SK-N-SH treated with all-trans-retinoic acid at 6 μM for 48 hours (cell line): ENCODE measurements at regions not wholly inside any gene's neighbourhood (a gene's known extent, or its start where the extent isn't known, plus 50 kb on each side); places are given as distances from the start of the nearest gene placed in this dataset.

Experiments used
- ATAC-seq: fragments of 200-7000 bp; cut with Tn5 transposase; 3 replicates; pipeline ENCODE4 v1.9.1; 2020; ENCODE audit warnings: mild to moderate bottlenecking, moderate library complexity
- ARNTL ChIP-seq: fragments of 450-650 bp; formaldehyde crosslinking; IDR thresholded peaks from 2 replicates; pipeline ENCODE4 v1.5.0; 2020; ENCODE audit warnings: low read depth, mild to moderate bottlenecking, moderate library complexity, borderline replicate concordance
- BACH2 ChIP-seq: fragments of 250-450 bp; sonication (Bioruptor Pico); IDR thresholded peaks from 2 replicates; pipeline ENCODE4 v1.9.0; 2021; ENCODE audit warnings: mild to moderate bottlenecking, borderline replicate concordance
- CSDC2 ChIP-seq: fragments of 250-450 bp; sonication (Bioruptor Pico); IDR thresholded peaks from 2 replicates; pipeline ENCODE4 v1.5.0; 2020; ENCODE audit warnings: mild to moderate bottlenecking, moderate library complexity
- CSRNP3 ChIP-seq: fragments of 250-450 bp; sonication (Bioruptor Pico); IDR thresholded peaks from 2 replicates; pipeline ENCODE4 v1.5.1; 2021; ENCODE audit warnings: mild to moderate bottlenecking, moderate library complexity
- ESRRG ChIP-seq: fragments of 250-450 bp; sonication (Bioruptor Pico); IDR thresholded peaks from 2 replicates; pipeline ENCODE4 v1.6.1; 2021; ENCODE audit warnings: mild to moderate bottlenecking
- GLIS3 ChIP-seq: fragments of 250-450 bp; sonication (Bioruptor Pico); IDR thresholded peaks from 2 replicates; pipeline ENCODE4 v1.5.0; 2020; ENCODE audit warnings: mild to moderate bottlenecking, moderate library complexity
- ISL1 ChIP-seq: fragments of 250-450 bp; sonication (Bioruptor Pico); IDR thresholded peaks from 2 replicates; pipeline ENCODE4 v2.1.2; 2022; ENCODE audit warnings: mild to moderate bottlenecking, moderate library complexity
- OSR1 ChIP-seq: fragments of 250-450 bp; sonication (Bioruptor Pico); IDR thresholded peaks from 2 replicates; pipeline ENCODE4 v1.8.0; 2022; ENCODE audit warnings: moderate library complexity, mild to moderate bottlenecking, inconsistent platforms
- RARB ChIP-seq: fragments of 250-450 bp; sonication (Bioruptor Pico); IDR thresholded peaks from 2 replicates; pipeline ENCODE4 v1.8.0; 2021; ENCODE audit warnings: mild to moderate bottlenecking, moderate library complexity
- SNAI2 ChIP-seq: fragments of 250-450 bp; sonication (Bioruptor Pico); IDR thresholded peaks from 2 replicates; pipeline ENCODE4 v1.5.0; 2020; ENCODE audit warnings: mild to moderate bottlenecking, moderate library complexity
- TCF4 ChIP-seq: fragments of 250-450 bp; sonication (Bioruptor Pico); IDR thresholded peaks from 2 replicates; pipeline ENCODE4 v1.8.0; 2021; ENCODE audit warnings: mild to moderate bottlenecking, moderate library complexity, borderline replicate concordance
- TOX ChIP-seq: fragments of 250-450 bp; sonication (Bioruptor Pico); IDR thresholded peaks from 2 replicates; pipeline ENCODE4 v1.8.0; 2021; ENCODE audit warnings: mild to moderate bottlenecking, moderate library complexity, borderline replicate concordance
- TSHZ2 ChIP-seq: fragments of 250-450 bp; sonication (Bioruptor Pico); IDR thresholded peaks from 2 replicates; pipeline ENCODE4 v1.5.0; 2020; ENCODE audit warnings: mild to moderate bottlenecking, moderate library complexity
- ZFP3 ChIP-seq: fragments of 250-450 bp; sonication (Bioruptor Pico); IDR thresholded peaks from 2 replicates; pipeline ENCODE4 v1.5.0; 2020; ENCODE audit warnings: mild to moderate bottlenecking, moderate library complexity
- ZFP30 ChIP-seq: fragments of 450-650 bp; formaldehyde crosslinking; IDR thresholded peaks from 2 replicates; pipeline ENCODE4 v1.5.0; 2022; ENCODE audit warnings: mild to moderate bottlenecking, moderate library complexity
- ZNF565 ChIP-seq: fragments of 450-650 bp; formaldehyde crosslinking; conservative IDR thresholded peaks from 2 replicates; pipeline ENCODE4 v1.5.0; 2020; ENCODE audit warnings: low read depth, mild to moderate bottlenecking, moderate library complexity
- ZNF70 ChIP-seq: fragments of 450-650 bp; formaldehyde crosslinking; IDR thresholded peaks from 2 replicates; pipeline ENCODE4 v1.5.0; 2020; ENCODE audit warnings: mild to moderate bottlenecking, moderate library complexity
- ZNF8 ChIP-seq: fragments of 450-650 bp; formaldehyde crosslinking; IDR thresholded peaks from 2 replicates; pipeline ENCODE4 v1.5.0; 2020; ENCODE audit warnings: mild to moderate bottlenecking, moderate library complexity
- TF ChIP-seq, protein P1 (sequence below): fragments of 250-450 bp; sonication (Bioruptor Pico); IDR thresholded peaks from 2 replicates; pipeline ENCODE4 v1.8.0; 2020; ENCODE audit warnings: mild to moderate bottlenecking, moderate library complexity, borderline replicate concordance
- TF ChIP-seq, protein P2 (sequence below): fragments of 250-450 bp; sonication (Bioruptor Pico); IDR thresholded peaks from 2 replicates; pipeline ENCODE4 v1.8.0; 2021; ENCODE audit warnings: low read depth, mild to moderate bottlenecking, moderate library complexity, borderline replicate concordance
- TF ChIP-seq, protein P3 (sequence below): fragments of 250-450 bp; sonication (Bioruptor Pico); IDR thresholded peaks from 2 replicates; pipeline ENCODE4 v1.5.1; 2020; ENCODE audit warnings: low read depth, mild to moderate bottlenecking, moderate library complexity

DNA sequence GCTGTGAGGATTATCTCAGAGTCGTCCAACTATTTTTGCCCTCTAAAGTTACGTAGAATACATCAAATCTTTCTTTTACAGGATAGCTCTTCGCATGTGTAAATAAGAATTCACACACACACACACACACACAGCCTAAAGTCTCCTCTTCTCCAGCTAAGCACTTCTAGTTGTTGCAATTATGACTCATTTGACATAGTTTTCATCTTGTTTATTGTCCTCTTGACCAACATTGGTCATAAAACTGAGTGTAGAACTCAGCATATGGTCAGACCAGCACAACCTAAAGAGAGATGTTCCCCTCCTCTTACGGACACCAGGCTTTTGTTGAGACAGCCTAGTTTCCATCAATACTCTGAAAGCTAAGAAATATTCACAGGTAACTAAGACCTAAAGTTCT is 234.2 kb downstream of the BLID start (continued):
- TF ChIP-seq, protein P1, sequence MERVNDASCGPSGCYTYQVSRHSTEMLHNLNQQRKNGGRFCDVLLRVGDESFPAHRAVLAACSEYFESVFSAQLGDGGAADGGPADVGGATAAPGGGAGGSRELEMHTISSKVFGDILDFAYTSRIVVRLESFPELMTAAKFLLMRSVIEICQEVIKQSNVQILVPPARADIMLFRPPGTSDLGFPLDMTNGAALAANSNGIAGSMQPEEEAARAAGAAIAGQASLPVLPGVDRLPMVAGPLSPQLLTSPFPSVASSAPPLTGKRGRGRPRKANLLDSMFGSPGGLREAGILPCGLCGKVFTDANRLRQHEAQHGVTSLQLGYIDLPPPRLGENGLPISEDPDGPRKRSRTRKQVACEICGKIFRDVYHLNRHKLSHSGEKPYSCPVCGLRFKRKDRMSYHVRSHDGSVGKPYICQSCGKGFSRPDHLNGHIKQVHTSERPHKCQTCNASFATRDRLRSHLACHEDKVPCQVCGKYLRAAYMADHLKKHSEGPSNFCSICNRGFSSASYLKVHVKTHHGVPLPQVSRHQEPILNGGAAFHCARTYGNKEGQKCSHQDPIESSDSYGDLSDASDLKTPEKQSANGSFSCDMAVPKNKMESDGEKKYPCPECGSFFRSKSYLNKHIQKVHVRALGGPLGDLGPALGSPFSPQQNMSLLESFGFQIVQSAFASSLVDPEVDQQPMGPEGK: no peak
- no peak for TF ChIP-seq ISL1

DNA sequence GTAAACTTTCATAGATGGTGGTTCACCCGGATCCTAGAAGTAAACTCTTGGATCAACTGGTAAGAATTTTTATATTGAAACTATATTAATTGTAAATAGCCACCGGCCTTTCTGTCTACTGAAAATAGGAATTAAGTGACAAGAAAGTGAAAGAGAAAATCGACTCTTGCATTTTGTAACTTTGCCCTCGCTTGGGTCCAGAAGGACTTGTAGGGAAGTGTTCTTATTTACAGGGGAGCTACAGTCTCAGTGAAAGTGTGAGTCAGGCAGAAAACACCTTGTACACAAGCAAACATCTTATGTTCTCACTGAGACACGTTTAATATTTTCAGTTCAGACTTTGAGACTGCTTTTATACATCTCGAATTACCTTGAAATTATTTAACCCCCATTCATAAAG is 238.9 kb downstream of the BLID start:
- no peak for ATAC-seq
- TF ChIP-seq ZFP3 (CRISPR knock-in tag) (no peak), CSRNP3 (CRISPR knock-in tag) (no peak), OSR1 (CRISPR knock-in tag) (no peak), TOX (no peak), ZNF565 (no peak), TSHZ2 (CRISPR knock-in tag) (no peak), ISL1 (no peak), CSDC2 (CRISPR knock-in tag) (no peak), ZNF8 (no peak), GLIS3 (CRISPR knock-in tag) (no peak), BACH2 (CRISPR knock-in tag) (no peak), RARB (CRISPR knock-in tag) (no peak), ARNTL (CRISPR knock-in tag) (no peak), TCF4 (CRISPR knock-in tag) (no peak)
- TF ChIP-seq, protein P2, sequence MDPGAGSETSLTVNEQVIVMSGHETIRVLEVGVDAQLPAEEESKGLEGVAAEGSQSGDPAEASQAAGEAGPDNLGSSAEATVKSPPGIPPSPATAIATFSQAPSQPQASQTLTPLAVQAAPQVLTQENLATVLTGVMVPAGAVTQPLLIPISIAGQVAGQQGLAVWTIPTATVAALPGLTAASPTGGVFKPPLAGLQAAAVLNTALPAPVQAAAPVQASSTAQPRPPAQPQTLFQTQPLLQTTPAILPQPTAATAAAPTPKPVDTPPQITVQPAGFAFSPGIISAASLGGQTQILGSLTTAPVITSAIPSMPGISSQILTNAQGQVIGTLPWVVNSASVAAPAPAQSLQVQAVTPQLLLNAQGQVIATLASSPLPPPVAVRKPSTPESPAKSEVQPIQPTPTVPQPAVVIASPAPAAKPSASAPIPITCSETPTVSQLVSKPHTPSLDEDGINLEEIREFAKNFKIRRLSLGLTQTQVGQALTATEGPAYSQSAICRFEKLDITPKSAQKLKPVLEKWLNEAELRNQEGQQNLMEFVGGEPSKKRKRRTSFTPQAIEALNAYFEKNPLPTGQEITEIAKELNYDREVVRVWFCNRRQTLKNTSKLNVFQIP: no peak
- TF ChIP-seq, protein P1: no peak

DNA sequence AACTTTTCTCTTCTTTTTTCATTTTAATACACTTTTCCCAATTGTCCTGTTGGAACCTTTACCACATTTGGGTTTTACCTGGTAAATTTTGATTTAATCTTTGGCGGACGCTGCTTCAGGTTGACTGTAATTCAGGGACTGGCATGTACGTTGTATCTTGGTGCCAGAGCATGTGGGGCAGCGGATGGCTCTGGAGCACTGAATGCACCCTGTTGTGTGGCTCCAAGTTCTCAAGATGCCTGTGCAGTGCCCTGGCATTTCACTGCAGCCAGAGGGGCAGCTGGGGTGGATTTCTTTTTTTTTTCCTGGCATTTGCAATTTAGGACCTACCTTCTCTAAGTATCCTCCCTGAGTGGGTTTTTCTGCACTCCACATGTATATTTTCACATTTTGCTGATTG is 242.2 kb downstream of the BLID start:
- ATAC-seq: no peak
- no peak for TF ChIP-seq GLIS3 (CRISPR knock-in tag)
- no peak for TF ChIP-seq ZNF70 (CRISPR knock-in tag)
- TF ChIP-seq, protein P2: no peak
- no peak for TF ChIP-seq SNAI2
- TF ChIP-seq CSRNP3 (CRISPR knock-in tag): no peak
- no peak for TF ChIP-seq TOX
- no peak for TF ChIP-seq TCF4 (CRISPR knock-in tag)
- TF ChIP-seq, protein P3, sequence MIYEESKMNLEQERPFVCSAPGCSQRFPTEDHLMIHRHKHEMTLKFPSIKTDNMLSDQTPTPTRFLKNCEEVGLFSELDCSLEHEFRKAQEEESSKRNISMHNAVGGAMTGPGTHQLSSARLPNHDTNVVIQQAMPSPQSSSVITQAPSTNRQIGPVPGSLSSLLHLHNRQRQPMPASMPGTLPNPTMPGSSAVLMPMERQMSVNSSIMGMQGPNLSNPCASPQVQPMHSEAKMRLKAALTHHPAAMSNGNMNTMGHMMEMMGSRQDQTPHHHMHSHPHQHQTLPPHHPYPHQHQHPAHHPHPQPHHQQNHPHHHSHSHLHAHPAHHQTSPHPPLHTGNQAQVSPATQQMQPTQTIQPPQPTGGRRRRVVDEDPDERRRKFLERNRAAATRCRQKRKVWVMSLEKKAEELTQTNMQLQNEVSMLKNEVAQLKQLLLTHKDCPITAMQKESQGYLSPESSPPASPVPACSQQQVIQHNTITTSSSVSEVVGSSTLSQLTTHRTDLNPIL (CRISPR knock-in tag): no peak
- no peak for TF ChIP-seq BACH2 (CRISPR knock-in tag)
- TF ChIP-seq, protein P1: no peak
- TF ChIP-seq ZFP3 (CRISPR knock-in tag): no peak
- no peak for TF ChIP-seq CSDC2 (CRISPR knock-in tag)
- no peak for TF ChIP-seq ZFP30
- no peak for TF ChIP-seq ZNF8
- TF ChIP-seq ESRRG: no peak
- TF ChIP-seq ISL1: no peak
- TF ChIP-seq ZNF565: no peak
- no peak for TF ChIP-seq ARNTL (CRISPR knock-in tag)
